HEK293 (cell line): ENCODE measurements at regions not wholly inside any gene's neighbourhood (a gene's known extent, or its start where the extent isn't known, plus 50 kb on each side); places are given as distances from the start of the nearest gene placed in this dataset.

ENCODE experiments used
- CTCF ChIA-PET: fragments of 350-600 bp; formaldehyde crosslinking; extraction: SDS; loops from one replicate; lab custom pipeline; 2021; ENCODE audit warnings: antibody characterized with exemption; lab: Yijun Ruan, JAX
- POLR2A ChIA-PET: fragments of 300-600 bp; formaldehyde crosslinking; extraction: SDS; loops from one replicate; lab custom pipeline; 2020; ENCODE audit warnings: antibody characterized with exemption, inconsistent platforms; lab: Yijun Ruan, JAX
- H3K27ac ChIP-seq: fragments of 200-500 bp; sonication (Bioruptor generic); 2 replicates; pipeline ENCODE4 v1.5.1; 2014; ENCODE audit warnings: low read depth, low read length, control low read depth, inconsistent platforms; ENCODE audit errors: extremely low read depth
- H3K36me3 ChIP-seq, 2 experiments: fragments of 200-500 bp in 1 of 2; sonication (Bioruptor generic) in 1 of 2; 1 replicate in 1 of 2; 2 replicates in 1 of 2; pipeline ENCODE4 v1.5.1; 2014 to 2017; ENCODE audit warnings: inconsistent platforms in 2 of 2, low read length in 2 of 2; ENCODE audit not compliant: control insufficient read depth in 2 of 2, insufficient read depth in 1 of 2
- H3K4me1 ChIP-seq: fragments of 200-500 bp; sonication (Bioruptor generic); 2 replicates; pipeline ENCODE4 v1.5.1; 2014; ENCODE audit warnings: mild to moderate bottlenecking, low read length, inconsistent platforms; ENCODE audit not compliant: control insufficient read depth, insufficient read depth
- H3K4me3 ChIP-seq: 2 replicates; pipeline ENCODE4 v1.5.1; 2011; ENCODE audit warnings: low read depth, mild to moderate bottlenecking, control low read depth, low read length, moderate library complexity
- H3K9me3 ChIP-seq: fragments of 200-500 bp; sonication (Bioruptor generic); 2 replicates; pipeline ENCODE4 v1.5.1; 2014; ENCODE audit warnings: low read depth, low read length, inconsistent platforms; ENCODE audit not compliant: control insufficient read depth, insufficient read depth
- GLI4 ChIP-seq: fragments of 450-650 bp; formaldehyde crosslinking; IDR thresholded peaks from 2 replicates; pipeline ENCODE4 v1.5.1; 2016; ENCODE audit warnings: missing biosample characterization, missing genetic modification characterization
- HOXD13 ChIP-seq: sonication (generic); formaldehyde crosslinking; IDR thresholded peaks from 2 replicates; pipeline ENCODE4 v1.8.0; 2022; ENCODE audit warnings: missing genetic modification reagents, borderline replicate concordance
- OSR2 ChIP-seq: fragments of 450-650 bp; formaldehyde crosslinking; IDR thresholded peaks from 2 replicates; pipeline ENCODE4 v1.5.1; 2016; ENCODE audit warnings: missing biosample characterization, missing genetic modification characterization
- RBAK ChIP-seq: fragments of 450-650 bp; formaldehyde crosslinking; IDR thresholded peaks from 2 replicates; pipeline ENCODE4 v1.5.1; 2016; ENCODE audit warnings: missing biosample characterization, missing genetic modification characterization
- SCRT2 ChIP-seq: fragments of 450-650 bp; formaldehyde crosslinking; IDR thresholded peaks from 2 replicates; pipeline ENCODE4 v1.5.1; 2016; ENCODE audit warnings: missing biosample characterization, missing genetic modification characterization
- ZNF112 ChIP-seq: fragments of 450-650 bp; formaldehyde crosslinking; IDR thresholded peaks from 2 replicates; pipeline ENCODE4 v1.5.0; 2017; ENCODE audit warnings: missing biosample characterization, missing genetic modification characterization
- ZNF138 ChIP-seq: fragments of 450-650 bp; formaldehyde crosslinking; IDR thresholded peaks from 2 replicates; pipeline ENCODE4 v1.5.1; 2016; ENCODE audit warnings: missing biosample characterization, missing genetic modification characterization, borderline replicate concordance
- ZNF2 ChIP-seq: fragments of 450-650 bp; formaldehyde crosslinking; IDR thresholded peaks from 2 replicates; pipeline ENCODE4 v1.5.1; 2016; ENCODE audit warnings: missing biosample characterization, missing genetic modification characterization
- ZNF214 ChIP-seq: fragments of 450-650 bp; formaldehyde crosslinking; IDR thresholded peaks from 2 replicates; pipeline ENCODE4 v1.5.1; 2017; ENCODE audit warnings: missing biosample characterization, mild to moderate bottlenecking, missing genetic modification characterization, borderline replicate concordance
- ZNF350 ChIP-seq: fragments of 450-650 bp; formaldehyde crosslinking; IDR thresholded peaks from 2 replicates; pipeline ENCODE4 v1.5.0; 2017; ENCODE audit warnings: missing biosample characterization, mild to moderate bottlenecking, missing genetic modification characterization
- ZNF404 ChIP-seq: fragments of 450-650 bp; formaldehyde crosslinking; IDR thresholded peaks from 2 replicates; pipeline ENCODE4 v1.5.1; 2017; ENCODE audit warnings: missing biosample characterization, missing genetic modification characterization
- ZNF549 ChIP-seq: fragments of 450-650 bp; IDR thresholded peaks from 2 replicates; pipeline ENCODE4 v1.5.1; 2018; ENCODE audit warnings: missing biosample characterization, missing genetic modification characterization, mild to moderate bottlenecking, inconsistent platforms, moderate library complexity
- ZNF664 ChIP-seq: fragments of 450-650 bp; formaldehyde crosslinking; IDR thresholded peaks from 2 replicates; pipeline ENCODE4 v1.5.1; 2016; ENCODE audit warnings: missing biosample characterization, missing genetic modification characterization
- TF ChIP-seq, protein P1 (sequence below): fragments of 450-650 bp; formaldehyde crosslinking; IDR thresholded peaks from 2 replicates; pipeline ENCODE4 v1.5.1; 2017; ENCODE audit warnings: missing biosample characterization, missing genetic modification characterization
- TF ChIP-seq, protein P2 (sequence below): fragments of 450-650 bp; IDR thresholded peaks from 2 replicates; pipeline ENCODE4 v1.5.1; 2018; ENCODE audit warnings: missing biosample characterization, mild to moderate bottlenecking, missing genetic modification characterization
- TF ChIP-seq, protein P3 (sequence below): fragments of 450-650 bp; formaldehyde crosslinking; IDR thresholded peaks from 2 replicates; pipeline ENCODE4 v1.5.1; 2016; ENCODE audit warnings: missing biosample characterization, missing genetic modification characterization

DNA sequence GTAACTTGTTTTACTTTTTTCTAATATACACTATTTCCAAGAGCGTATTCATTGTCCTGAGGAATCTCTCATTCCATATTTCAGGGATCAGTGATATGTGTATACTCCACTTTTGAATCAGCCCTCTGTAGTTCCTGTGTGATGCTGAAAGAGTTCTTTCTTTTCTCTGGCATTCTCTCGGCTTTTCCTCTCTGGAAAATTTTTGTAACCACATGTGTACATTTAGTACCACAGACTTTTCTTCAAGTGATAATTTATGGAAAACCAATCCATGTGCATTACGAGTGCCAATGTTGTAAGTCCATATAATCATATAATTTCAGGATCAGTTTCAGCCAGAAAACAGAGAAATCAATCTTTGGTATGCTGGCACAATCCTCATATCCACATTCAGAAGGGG, 102.2 kb upstream of the MBNL2 start:
- Histone ChIP-seq H3K36me3 (no peaks in the 10 kb centered on the region), H3K9me3 (no peaks in the 10 kb centered on the region), H3K27ac (no peak overlapping the region), H3K4me3 (no peak overlapping the region), H3K4me1 (peaks cover 14% of the 10 kb centered on the region)
- CTCF ChIA-PET, result interaction anchor here (0.7 kb wide), 1 partner anchor 77 kb away, joined by 3 read pairs; no protein-coding TSS in a partner anchor
- POLR2A ChIA-PET, result no interaction called here
- TF ChIP-seq SCRT2, result no peak
- TF ChIP-seq, protein P1, sequence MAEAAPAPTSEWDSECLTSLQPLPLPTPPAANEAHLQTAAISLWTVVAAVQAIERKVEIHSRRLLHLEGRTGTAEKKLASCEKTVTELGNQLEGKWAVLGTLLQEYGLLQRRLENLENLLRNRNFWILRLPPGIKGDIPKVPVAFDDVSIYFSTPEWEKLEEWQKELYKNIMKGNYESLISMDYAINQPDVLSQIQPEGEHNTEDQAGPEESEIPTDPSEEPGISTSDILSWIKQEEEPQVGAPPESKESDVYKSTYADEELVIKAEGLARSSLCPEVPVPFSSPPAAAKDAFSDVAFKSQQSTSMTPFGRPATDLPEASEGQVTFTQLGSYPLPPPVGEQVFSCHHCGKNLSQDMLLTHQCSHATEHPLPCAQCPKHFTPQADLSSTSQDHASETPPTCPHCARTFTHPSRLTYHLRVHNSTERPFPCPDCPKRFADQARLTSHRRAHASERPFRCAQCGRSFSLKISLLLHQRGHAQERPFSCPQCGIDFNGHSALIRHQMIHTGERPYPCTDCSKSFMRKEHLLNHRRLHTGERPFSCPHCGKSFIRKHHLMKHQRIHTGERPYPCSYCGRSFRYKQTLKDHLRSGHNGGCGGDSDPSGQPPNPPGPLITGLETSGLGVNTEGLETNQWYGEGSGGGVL, result no peak
- no peak for TF ChIP-seq HOXD13 (CRISPR knock-in tag)
- TF ChIP-seq OSR2, result no peak
- TF ChIP-seq RBAK (tag by site-specific recombination), result no peak
- no peak for TF ChIP-seq ZNF2 (tag by site-specific recombination)

DNA sequence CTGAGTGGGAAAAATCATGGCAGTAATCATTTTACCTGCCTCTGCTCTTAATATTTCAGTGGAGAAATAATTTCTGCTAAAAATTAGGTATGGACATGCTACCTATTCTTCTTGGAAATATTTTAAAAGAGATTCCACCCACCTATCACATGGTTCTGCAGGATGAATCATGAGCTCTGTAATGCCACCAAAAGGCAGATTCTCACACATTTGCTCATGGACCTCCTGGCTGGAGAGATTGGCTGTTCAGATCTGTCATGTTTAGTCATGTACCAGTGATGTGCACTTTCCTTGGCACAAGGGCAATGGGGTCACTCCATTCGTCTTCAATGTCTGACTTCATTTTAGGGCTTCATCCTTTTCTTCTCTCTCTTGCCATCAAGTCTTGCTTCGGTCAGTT, 101.8 kb upstream of the MBNL2 start:
- peaks cover 14% of the 10 kb centered on the region for H3K4me1 ChIP-seq
- ChIA-PET POLR2A (no interaction called here), CTCF (interaction anchor here (0.7 kb wide), 1 partner anchor 78 kb away, joined by 3 read pairs; no protein-coding TSS in a partner anchor)
- H3K36me3 ChIP-seq, result no peaks in the 10 kb centered on the region
- no peak for TF ChIP-seq ZNF664 (tag by site-specific recombination)
- TF ChIP-seq GLI4 (tag by site-specific recombination), result no peak
- no peak for TF ChIP-seq ZNF549 (tag by site-specific recombination)
- TF ChIP-seq ZNF214 (tag by site-specific recombination), result no peak
- TF ChIP-seq, protein P2, sequence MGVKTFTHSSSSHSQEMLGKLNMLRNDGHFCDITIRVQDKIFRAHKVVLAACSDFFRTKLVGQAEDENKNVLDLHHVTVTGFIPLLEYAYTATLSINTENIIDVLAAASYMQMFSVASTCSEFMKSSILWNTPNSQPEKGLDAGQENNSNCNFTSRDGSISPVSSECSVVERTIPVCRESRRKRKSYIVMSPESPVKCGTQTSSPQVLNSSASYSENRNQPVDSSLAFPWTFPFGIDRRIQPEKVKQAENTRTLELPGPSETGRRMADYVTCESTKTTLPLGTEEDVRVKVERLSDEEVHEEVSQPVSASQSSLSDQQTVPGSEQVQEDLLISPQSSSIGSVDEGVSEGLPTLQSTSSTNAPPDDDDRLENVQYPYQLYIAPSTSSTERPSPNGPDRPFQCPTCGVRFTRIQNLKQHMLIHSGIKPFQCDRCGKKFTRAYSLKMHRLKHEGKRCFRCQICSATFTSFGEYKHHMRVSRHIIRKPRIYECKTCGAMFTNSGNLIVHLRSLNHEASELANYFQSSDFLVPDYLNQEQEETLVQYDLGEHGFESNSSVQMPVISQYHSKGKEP (tag by site-specific recombination), result no peak
- no peak overlapping the region for H3K4me3 ChIP-seq
- H3K9me3 ChIP-seq, result no peaks in the 10 kb centered on the region
- no peak overlapping the region for H3K27ac ChIP-seq

DNA sequence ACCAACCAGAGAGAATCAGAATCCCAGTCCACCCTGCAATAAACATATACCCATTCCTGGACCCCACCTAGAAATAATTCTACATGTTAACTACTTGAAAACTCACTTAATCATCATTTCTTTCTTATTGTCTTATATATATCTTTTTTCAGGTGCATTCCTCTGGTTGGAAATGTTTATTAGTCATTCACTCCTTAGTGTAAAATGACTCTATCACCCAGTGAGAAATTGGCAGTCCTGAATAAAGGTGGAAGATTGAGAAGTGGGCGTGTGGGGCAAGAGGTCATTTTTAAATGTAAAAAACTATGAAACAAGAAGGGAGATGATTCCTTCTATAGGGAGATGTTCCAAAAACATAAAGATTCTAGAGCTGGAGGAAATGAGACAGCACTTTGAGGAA, 101.2 kb upstream of the MBNL2 start:
- ChIA-PET POLR2A (no interaction called here), CTCF (interaction anchor here (0.7 kb wide), 2 partner anchors 50 to 79 kb away, joined by 3 read pairs; no protein-coding TSS in a partner anchor)
- Histone ChIP-seq H3K36me3 (no peaks in the 10 kb centered on the region), H3K9me3 (no peaks in the 10 kb centered on the region), H3K27ac (no peak overlapping the region), H3K4me1 (peaks cover 18% of the 10 kb centered on the region), H3K4me3 (no peak overlapping the region)
- TF ChIP-seq ZNF404 (tag by site-specific recombination) (no peak), ZNF350 (no peak), ZNF138 (tag by site-specific recombination) (no peak), ZNF112 (tag by site-specific recombination) (no peak)
- TF ChIP-seq, protein P3, sequence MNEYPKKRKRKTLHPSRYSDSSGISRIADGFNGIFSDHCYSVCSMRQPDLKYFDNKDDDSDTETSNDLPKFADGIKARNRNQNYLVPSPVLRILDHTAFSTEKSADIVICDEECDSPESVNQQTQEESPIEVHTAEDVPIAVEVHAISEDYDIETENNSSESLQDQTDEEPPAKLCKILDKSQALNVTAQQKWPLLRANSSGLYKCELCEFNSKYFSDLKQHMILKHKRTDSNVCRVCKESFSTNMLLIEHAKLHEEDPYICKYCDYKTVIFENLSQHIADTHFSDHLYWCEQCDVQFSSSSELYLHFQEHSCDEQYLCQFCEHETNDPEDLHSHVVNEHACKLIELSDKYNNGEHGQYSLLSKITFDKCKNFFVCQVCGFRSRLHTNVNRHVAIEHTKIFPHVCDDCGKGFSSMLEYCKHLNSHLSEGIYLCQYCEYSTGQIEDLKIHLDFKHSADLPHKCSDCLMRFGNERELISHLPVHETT (tag by site-specific recombination), result no peak
- TF ChIP-seq, all 188 proteins: peak for 0
